HG03439 (cell line): ENCODE measurements at regions not wholly inside any gene's neighbourhood (a gene's known extent, or its start where the extent isn't known, plus 50 kb on each side); places are given as distances from the start of the nearest gene placed in this dataset.

Source experiments
- ATAC-seq: cut with Tn5 transposase; IDR thresholded peaks from one replicate; pipeline ENCODE4 v1.9.1; 2021; ENCODE audit warnings: mild to moderate bottlenecking, moderate library complexity; ENCODE audit not compliant: unreplicated experiment

DNA sequence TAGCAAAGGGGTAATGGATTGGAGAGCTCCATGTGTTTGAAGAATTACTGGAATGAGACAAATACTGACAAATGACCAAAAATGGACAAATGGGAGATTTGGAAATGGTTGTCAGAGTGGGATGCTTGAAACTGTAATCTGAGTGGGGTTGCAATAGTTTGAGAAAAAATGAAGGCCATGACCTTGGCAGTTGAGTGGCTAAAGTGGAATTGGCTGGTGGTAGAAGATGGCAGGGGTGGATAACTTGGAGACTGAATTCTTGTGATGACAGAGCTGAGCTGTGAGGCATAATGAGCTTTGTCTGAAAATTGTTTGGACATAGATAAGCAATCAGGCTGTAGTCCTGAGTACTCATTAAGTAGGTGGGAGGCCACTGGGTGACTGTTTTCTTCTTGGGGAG, 222.5 kb upstream of the PRICKLE1 start:
- ATAC-seq = no peak

DNA sequence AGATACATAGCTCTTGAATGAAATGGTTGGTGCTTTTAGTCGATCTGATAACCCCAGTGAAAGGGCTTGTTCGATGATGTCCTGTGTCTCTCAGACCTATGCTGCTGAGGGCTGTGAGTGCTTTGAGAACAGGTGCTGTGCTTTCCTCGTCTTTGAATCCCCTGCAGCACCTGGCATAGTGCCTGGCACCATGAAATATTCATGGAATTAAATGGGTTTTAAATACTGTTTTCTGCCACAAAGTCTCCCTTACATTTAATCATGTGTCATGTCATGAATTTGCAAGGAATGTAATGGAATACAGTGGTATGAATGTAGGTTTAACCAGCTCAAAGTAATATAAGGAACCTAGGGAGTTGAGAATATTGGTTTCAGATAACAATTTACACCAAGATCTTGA, 220.5 kb upstream of the PRICKLE1 start:
- no peak for ATAC-seq

DNA sequence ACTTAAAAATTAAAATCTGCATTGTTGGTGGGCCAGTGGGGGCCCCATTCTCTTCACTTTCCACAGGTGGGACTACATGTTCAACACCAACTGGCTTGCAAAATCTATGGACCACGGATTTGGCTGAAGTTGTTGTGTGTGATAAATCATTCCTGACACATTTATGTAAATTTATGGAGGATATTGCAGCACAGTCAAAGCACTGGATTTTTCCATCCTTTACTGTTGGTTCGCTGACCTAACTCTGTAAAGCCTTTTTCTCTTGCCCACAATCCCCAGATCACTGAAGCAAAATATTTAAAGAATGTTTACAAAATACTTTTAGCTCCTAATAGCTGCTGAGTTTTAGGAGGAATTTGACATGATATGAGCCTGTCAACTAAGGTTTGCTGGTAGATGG, 219.7 kb upstream of the PRICKLE1 start:
- no peak for ATAC-seq

GRCh38 chr12:42807766-42808165, 218.2 kb upstream of the PRICKLE1 start:
- no peak for ATAC-seq

- ATAC-seq = no peak
Measured at GRCh38 chr12:42807251-42807650, 217.7 kb upstream of the PRICKLE1 start.

DNA sequence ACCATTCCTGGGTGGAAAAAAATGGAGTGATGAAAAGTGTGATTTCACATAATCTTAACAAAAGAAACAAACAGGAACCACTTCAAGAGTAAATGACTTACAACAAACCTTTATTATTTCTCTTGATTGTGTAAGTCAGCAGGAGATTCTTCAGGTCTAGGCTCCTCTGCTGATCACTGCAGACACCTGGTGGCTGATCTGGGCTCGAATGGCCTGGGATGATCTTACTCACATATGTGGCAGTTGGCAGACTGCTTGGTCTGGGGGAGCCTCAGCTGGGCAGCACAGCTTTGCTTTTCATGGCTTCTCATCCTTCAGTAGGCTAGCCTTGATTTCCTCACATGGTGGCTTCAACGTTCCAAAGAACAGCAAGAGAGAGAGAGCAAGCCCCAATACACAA, 215.4 kb upstream of the PRICKLE1 start:
- ATAC-seq = no peak

- ATAC-seq = no peak
Measured at GRCh38 chr12:42802785-42803189, 213.2 kb upstream of the PRICKLE1 start.

DNA sequence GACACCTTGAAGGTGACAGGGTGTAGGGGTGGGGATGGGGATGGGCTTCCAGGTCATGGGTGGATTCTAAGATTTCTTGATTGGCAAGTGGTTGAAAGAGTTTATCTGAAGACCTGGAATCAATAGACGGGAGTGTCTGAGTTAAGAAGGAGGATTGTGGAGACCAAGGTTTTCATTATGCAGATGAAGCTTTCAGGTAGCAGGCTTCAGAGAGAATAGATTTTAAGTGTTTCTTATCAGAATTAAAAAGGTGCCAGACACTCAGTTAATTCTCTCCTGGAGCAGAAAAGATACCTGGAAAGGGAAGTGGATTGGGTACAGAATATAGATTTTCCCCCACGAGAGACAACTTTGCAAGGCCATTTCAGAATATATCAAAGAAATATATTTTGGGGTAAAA, 211.7 kb upstream of the PRICKLE1 start:
- no peak for ATAC-seq

DNA sequence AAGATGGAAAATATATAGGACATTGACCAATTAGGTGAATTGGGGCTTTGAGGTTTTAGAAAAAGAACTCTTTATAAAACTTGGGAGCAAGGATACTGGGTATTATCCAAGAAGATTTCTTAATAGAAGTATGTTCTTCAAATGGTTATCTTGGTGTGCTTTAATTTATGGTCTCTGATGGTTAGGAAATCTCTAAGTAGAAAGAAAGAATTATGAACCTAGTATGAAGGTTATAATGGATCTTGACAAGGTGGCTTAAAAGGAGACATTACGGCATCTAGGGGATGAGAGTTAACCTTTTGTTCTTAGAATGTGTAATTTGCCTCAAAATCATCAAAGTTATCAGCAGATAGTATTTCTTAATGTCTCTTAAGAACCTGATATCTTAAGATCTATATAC, 210.4 kb upstream of the PRICKLE1 start:
- no peak for ATAC-seq

GRCh38 chr12:42798811-42799438, 209.4 kb upstream of the PRICKLE1 start:
- no peak for ATAC-seq

DNA sequence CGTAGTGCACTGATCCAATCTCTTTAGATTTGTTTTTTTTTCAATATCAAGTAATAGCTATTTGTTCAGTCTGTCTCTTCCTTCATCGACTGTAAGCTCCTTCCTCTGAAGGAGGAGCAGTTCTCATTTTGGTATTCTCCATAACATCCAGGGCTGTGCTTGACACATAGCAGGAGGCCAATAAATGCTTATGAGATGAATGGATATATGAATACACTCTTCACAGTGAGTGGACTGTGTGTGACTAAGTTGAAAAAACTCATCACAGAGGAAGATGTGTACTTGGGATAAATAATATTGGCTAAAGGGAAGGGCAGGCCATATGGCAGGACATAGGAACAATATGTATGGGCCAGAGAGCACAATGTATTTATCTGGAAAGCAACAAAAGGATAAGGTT, 205.3 kb upstream of the PRICKLE1 start:
- ATAC-seq = no peak

- no peak for ATAC-seq
Measured at GRCh38 chr12:42793166-42793565, 203.6 kb upstream of the PRICKLE1 start.

- no peak for ATAC-seq
Measured at GRCh38 chr12:42792265-42792664, 202.7 kb upstream of the PRICKLE1 start.

DNA sequence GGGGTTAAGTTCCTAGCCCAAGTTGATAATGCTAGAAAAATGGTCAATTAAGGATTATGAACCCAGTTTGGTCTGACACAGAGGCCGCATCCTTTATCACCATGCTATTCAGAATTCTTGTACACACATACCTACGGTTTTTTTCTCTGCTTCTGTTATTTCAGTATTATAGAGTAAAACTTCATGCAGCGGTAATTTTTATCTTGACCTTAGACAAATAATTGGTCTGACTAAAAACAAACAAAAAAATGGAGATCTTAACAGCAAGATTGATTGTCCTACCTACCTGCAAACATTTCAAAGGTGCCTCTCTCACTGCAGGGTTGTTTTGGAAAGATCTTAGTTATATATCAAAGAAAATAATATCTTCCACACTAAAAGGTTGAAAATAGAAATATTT, 201.9 kb upstream of the PRICKLE1 start:
- no peak for ATAC-seq

DNA sequence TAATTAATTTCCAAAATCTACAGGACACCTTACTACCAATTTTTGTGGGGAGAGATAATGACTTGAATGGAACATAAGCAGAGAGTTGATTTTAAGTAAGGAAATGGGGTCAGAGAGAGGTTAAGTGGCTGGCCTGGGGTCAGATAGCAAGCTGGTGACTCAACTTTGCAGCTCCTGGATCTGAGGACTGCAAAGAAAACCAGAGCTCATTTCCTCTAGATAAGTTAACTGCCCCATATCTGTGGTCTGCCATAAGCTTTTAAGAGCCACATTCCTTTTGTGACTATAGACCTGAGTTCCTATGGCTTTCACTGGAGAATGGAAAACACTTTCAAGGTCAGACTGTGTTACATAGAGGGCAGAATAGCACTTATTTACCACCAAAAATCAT, 201.2 kb upstream of the PRICKLE1 start:
- no peak for ATAC-seq

- ATAC-seq = no peak
Measured at GRCh38 chr12:42789808-42790760, 200.5 kb upstream of the PRICKLE1 start.

- no peak for ATAC-seq
Measured at GRCh38 chr12:42786400-42787148, 197.0 kb upstream of the PRICKLE1 start.

- ATAC-seq = no peak
Measured at GRCh38 chr12:42785944-42786343, 196.4 kb upstream of the PRICKLE1 start.

GRCh38 chr12:42780671-42781070, 191.1 kb upstream of the PRICKLE1 start:
- no peak for ATAC-seq

GRCh38 chr12:42779186-42779859, 189.8 kb upstream of the PRICKLE1 start:
- no peak for ATAC-seq

DNA sequence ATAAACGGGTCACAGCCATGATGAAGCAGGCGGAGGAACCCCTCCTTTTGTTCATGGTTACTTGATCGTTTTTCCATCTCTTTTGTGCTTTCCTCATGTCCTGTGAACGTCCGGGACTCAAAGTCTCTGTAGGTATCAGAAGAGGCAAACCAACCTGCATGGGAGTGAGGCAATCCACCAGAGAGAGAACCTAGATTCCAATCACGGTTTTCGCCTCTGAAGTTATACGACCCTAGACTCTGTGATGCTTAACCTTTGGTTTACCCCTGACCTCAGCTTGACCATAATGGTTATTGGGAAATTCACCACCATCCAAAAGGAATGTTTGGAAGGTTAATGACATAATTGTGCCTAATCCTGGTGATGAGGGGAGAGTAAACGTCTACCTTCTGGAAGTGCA, 186.8 kb upstream of the PRICKLE1 start:
- ATAC-seq = no peak
